ENCODE measurements at regions not wholly inside any gene's neighbourhood (a gene's known extent, or its start where the extent isn't known, plus 50 kb on each side); places are given as distances from the start of the nearest gene placed in this dataset.
"Not testable (repeated sequence)": the region's sequence is repeated elsewhere in the genome, so short reads cannot be mapped to it uniquely, and the experiment has no call there.

DNA sequence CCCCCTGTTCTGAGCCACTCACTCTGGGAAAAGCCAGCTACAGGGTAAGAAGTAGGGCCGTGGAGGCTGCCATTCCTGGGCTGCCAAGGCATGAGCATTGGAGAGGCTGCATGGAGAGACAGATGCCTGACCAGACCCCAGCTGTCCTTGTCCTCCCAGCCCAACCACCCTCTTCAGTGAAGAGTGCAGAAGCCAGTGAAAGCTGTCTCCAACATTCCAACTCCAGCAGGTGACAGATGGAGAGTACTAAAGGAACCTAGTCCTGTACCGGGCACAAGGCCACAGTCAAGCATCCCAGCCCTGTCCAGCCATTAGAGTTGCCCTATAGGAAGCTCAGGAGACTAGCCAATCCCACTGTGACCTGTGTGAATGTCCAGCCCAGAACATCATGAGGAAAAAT, 165.1 kb downstream of the DIRAS2 start:
- WGBS (ENCODE audit: insufficient coverage): 92% methylated on average over 2 of the region's 2 CpGs
- no peak overlapping the region for H3K27ac ChIP-seq (ENCODE audit: low read depth, low read length)
- H3K27me3 ChIP-seq (ENCODE audit: control insufficient read depth, insufficient read depth, low read length): no peaks in the 10 kb centered on the region
- H3K9me3 ChIP-seq (ENCODE audit: control insufficient read depth, insufficient read depth, low read length): no peaks in the 10 kb centered on the region
- no peak for DNase-seq (ENCODE audit: low read depth in 4 of 6, low spot score in 6 of 6)
- H3K4me3 ChIP-seq (ENCODE audit: low read depth, low read length): no peak overlapping the region
- H3K4me1 ChIP-seq (ENCODE audit: control insufficient read depth, insufficient read depth, low read length): no peaks in the 10 kb centered on the region
- H3K36me3 ChIP-seq (ENCODE audit: control insufficient read depth, insufficient read depth, low read length): no peaks in the 10 kb centered on the region

DNA sequence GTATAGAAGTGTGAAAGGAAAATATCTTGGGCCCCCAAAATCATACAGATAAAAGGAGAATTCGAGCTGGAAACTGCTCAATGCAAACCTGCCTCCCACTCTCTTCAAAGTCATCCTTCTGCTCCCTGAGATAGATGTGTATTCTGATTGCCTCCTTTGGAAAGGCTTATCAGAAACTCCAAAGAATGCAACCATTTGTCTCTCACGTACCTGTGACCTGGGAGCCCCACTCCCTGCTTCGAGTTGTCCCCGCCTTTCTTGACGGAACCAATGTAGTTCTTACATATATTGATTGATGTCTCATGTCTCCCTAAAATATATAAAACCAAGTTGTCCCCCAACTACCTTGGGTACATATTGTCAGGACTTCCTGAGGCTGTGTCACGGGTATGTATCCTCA, 163.8 kb downstream of the DIRAS2 start:
- H3K36me3 ChIP-seq (ENCODE audit: control insufficient read depth, insufficient read depth, low read length): no peaks in the 10 kb centered on the region
- H3K4me3 ChIP-seq (ENCODE audit: low read depth, low read length): no peak overlapping the region
- no peak for DNase-seq (ENCODE audit: low read depth in 4 of 6, low spot score in 6 of 6)
- H3K27ac ChIP-seq (ENCODE audit: low read depth, low read length): no peak overlapping the region
- no CpG with 5 or more reads among the region's 6 CpGs for WGBS (ENCODE audit: insufficient coverage)
- no peaks in the 10 kb centered on the region for H3K4me1 ChIP-seq (ENCODE audit: control insufficient read depth, insufficient read depth, low read length)
- no peaks in the 10 kb centered on the region for H3K27me3 ChIP-seq (ENCODE audit: control insufficient read depth, insufficient read depth, low read length)
- H3K9me3 ChIP-seq (ENCODE audit: control insufficient read depth, insufficient read depth, low read length): no peaks in the 10 kb centered on the region

DNA sequence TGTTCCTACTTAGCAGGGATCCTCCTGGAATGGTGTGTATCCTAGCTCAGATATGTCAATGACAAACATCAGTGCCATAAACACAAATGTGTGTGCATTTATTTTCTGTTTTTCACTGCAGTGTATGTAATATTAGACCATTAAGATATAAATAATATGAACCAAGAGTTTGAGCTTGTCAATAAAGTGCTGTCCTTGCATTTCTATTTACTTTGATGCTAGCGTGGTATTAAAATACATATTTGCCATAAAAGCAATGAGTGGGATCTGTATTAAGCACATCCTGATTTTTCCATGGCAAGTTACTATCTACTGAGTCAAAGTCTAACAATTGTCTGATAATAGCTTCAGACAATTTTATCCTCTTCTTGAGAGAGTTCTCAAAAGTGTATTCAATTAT, 157.6 kb downstream of the DIRAS2 start:
- DNase-seq (ENCODE audit: low read depth in 4 of 6, low spot score in 6 of 6): no peak
- no peak overlapping the region for H3K27ac ChIP-seq (ENCODE audit: low read depth, low read length)
- WGBS (ENCODE audit: insufficient coverage): no CpG with 5 or more reads among the region's 1 CpG
- H3K36me3 ChIP-seq (ENCODE audit: control insufficient read depth, insufficient read depth, low read length): no peaks in the 10 kb centered on the region
- H3K4me1 ChIP-seq (ENCODE audit: control insufficient read depth, insufficient read depth, low read length): no peaks in the 10 kb centered on the region
- H3K9me3 ChIP-seq (ENCODE audit: control insufficient read depth, insufficient read depth, low read length): no peaks in the 10 kb centered on the region
- H3K27me3 ChIP-seq (ENCODE audit: control insufficient read depth, insufficient read depth, low read length): no peaks in the 10 kb centered on the region
- H3K4me3 ChIP-seq (ENCODE audit: low read depth, low read length): no peak overlapping the region

DNA sequence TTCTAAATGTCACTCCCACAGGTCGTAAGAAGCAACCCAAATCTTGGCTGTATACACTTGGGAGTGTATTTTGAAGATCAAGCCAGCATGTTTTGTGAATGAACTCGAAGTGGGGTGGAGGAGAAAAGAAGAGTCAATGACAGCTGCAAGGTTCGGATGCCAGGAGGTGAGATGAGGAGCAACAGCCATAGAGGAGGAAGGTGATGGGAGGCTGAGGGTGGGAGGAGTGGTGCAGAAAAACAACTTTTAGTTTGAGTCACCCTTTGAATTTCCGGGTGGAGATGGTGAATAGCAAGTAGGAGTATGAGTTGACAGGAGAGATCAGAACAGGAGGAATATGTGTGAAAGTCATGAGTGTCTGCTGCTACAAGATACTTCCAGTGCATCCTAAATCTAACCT, 153.6 kb downstream of the DIRAS2 start:
- no peak for DNase-seq (ENCODE audit: low read depth in 4 of 6, low spot score in 6 of 6)
- Histone ChIP-seq H3K36me3 (ENCODE audit: control insufficient read depth, insufficient read depth, low read length) (no peaks in the 10 kb centered on the region), H3K27me3 (ENCODE audit: control insufficient read depth, insufficient read depth, low read length) (no peaks in the 10 kb centered on the region), H3K9me3 (ENCODE audit: control insufficient read depth, insufficient read depth, low read length) (no peaks in the 10 kb centered on the region), H3K4me3 (ENCODE audit: low read depth, low read length) (no peak overlapping the region), H3K27ac (ENCODE audit: low read depth, low read length) (no peak overlapping the region), H3K4me1 (ENCODE audit: control insufficient read depth, insufficient read depth, low read length) (no peaks in the 10 kb centered on the region)
- 88% methylated on average over 4 of the region's 4 CpGs for WGBS (ENCODE audit: insufficient coverage)

DNA sequence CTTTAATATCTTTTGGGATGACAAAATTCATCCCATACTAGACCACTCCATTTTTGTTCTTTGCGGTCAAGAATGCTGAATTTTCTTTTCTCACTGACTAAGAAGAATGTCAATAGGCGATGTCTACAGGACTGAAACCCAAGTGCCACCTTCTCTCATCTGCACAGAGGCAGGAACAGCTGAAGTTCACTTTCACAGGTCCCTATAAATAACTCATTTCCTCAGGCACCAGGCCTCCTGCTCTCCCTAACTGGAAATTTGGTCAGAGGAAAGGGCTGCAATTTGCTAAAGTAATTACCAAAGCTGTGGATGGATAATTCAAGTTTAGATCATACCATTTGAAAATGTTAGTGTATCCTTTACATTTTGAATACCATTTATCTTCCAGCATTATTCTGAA, 142.9 kb downstream of the DIRAS2 start:
- Histone ChIP-seq H3K4me1 (ENCODE audit: control insufficient read depth, insufficient read depth, low read length) (no peaks in the 10 kb centered on the region), H3K4me3 (ENCODE audit: low read depth, low read length) (no peak overlapping the region), H3K36me3 (ENCODE audit: control insufficient read depth, insufficient read depth, low read length) (no peaks in the 10 kb centered on the region), H3K27ac (ENCODE audit: low read depth, low read length) (no peak overlapping the region), H3K9me3 (ENCODE audit: control insufficient read depth, insufficient read depth, low read length) (no peaks in the 10 kb centered on the region), H3K27me3 (ENCODE audit: control insufficient read depth, insufficient read depth, low read length) (no peaks in the 10 kb centered on the region)
- DNase-seq (ENCODE audit: low read depth in 4 of 6, low spot score in 6 of 6): no peak
- WGBS (ENCODE audit: insufficient coverage): 93% methylated on average over 2 of the region's 2 CpGs

DNA sequence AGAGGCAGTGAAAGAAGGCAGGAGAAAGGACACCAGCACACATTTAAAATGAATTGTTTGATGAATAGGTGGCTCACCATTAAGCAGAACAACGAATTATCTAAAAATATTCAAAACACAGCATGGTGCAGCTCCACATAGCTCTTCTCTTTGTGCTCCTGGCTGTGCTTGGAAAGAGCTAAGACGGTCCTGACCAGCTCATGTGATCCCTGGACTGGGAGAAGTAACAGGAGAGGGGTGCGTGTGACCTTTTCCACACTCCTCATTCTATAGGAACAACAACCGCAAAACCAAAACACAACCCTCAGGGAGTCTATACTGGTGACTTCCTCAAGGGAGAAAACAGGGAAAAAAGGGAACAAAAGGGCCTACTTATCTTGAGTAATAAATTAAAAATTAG, 140.5 kb downstream of the DIRAS2 start:
- H3K27me3 ChIP-seq (ENCODE audit: control insufficient read depth, insufficient read depth, low read length): no peaks in the 10 kb centered on the region
- H3K27ac ChIP-seq (ENCODE audit: low read depth, low read length): no peak overlapping the region
- no peaks in the 10 kb centered on the region for H3K9me3 ChIP-seq (ENCODE audit: control insufficient read depth, insufficient read depth, low read length)
- no peaks in the 10 kb centered on the region for H3K4me1 ChIP-seq (ENCODE audit: control insufficient read depth, insufficient read depth, low read length)
- no peak overlapping the region for H3K4me3 ChIP-seq (ENCODE audit: low read depth, low read length)
- WGBS (ENCODE audit: insufficient coverage): no CpG with 5 or more reads among the region's 4 CpGs
- no peak for DNase-seq (ENCODE audit: low read depth in 4 of 6, low spot score in 6 of 6)
- H3K36me3 ChIP-seq (ENCODE audit: control insufficient read depth, insufficient read depth, low read length): no peaks in the 10 kb centered on the region

DNA sequence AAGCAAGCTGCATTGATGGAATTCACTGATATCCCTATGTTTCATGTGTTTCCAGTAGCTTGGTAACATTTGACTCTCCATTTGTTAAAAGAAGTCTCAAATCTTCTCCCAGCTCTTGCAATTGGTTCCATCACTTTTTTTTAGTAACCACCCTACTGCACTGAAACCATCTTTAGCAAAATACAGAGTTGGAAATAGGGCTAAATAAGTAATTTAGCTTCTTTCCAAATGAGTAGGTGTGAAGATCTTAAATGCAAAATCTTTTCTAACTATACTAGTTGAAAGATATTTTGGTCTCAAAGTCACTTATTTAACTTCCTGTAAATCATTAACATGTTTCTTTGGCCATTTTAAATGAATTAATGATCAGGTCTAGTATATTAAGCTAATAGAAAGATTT, 138.1 kb downstream of the DIRAS2 start:
- Histone ChIP-seq H3K9me3 (ENCODE audit: control insufficient read depth, insufficient read depth, low read length) (no peaks in the 10 kb centered on the region), H3K27ac (ENCODE audit: low read depth, low read length) (no peak overlapping the region), H3K36me3 (ENCODE audit: control insufficient read depth, insufficient read depth, low read length) (no peaks in the 10 kb centered on the region), H3K27me3 (ENCODE audit: control insufficient read depth, insufficient read depth, low read length) (no peaks in the 10 kb centered on the region), H3K4me1 (ENCODE audit: control insufficient read depth, insufficient read depth, low read length) (no peaks in the 10 kb centered on the region), H3K4me3 (ENCODE audit: low read depth, low read length) (no peak overlapping the region)
- no peak for DNase-seq (ENCODE audit: low read depth in 4 of 6, low spot score in 6 of 6)

DNA sequence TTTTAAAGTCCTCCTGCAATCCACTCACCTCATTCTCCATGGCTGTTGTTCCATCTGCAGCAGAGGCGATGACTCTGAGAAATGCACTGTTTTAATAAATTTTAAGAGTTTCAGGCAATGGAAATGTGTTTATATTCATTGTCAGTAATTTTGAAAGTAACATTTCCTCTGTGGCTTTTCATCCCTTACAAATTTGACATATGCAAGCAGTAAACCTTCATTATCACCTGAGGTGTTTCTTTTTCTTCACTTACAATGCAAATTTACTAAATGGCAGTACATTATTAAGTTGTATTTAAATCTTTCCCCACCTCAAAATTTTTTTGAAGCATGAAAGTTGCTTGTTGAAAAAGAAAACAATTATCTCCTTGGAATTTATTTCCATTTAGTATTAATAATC, 136.9 kb downstream of the DIRAS2 start:
- WGBS (ENCODE audit: insufficient coverage): no CpG with 5 or more reads among the region's 1 CpG
- Histone ChIP-seq H3K36me3 (ENCODE audit: control insufficient read depth, insufficient read depth, low read length) (no peaks in the 10 kb centered on the region), H3K4me1 (ENCODE audit: control insufficient read depth, insufficient read depth, low read length) (no peaks in the 10 kb centered on the region), H3K9me3 (ENCODE audit: control insufficient read depth, insufficient read depth, low read length) (no peaks in the 10 kb centered on the region), H3K4me3 (ENCODE audit: low read depth, low read length) (no peak overlapping the region), H3K27me3 (ENCODE audit: control insufficient read depth, insufficient read depth, low read length) (no peaks in the 10 kb centered on the region), H3K27ac (ENCODE audit: low read depth, low read length) (no peak overlapping the region)
- DNase-seq (ENCODE audit: low read depth in 4 of 6, low spot score in 6 of 6): no peak

DNA sequence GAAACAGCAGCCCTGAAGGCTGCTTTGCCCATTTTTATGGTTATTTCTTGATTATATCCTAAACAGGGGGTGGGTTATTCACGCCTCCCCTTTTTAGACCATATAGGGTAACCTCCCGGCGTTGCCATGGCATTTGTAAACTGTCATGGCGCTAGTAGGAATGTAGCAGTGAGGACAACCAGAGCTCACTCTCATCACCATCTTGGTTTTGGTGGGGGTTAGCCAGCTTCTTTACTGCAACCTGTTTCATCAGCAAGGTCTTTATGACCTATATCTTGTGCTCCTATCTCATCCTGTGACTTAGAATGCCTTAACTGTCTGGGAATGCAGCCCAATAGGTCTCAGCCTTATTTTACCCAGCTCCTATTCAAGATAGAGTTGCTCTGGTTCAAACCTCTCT, 136.2 kb downstream of the DIRAS2 start:
- H3K4me3 ChIP-seq (ENCODE audit: low read depth, low read length); H3K9me3 ChIP-seq (ENCODE audit: control insufficient read depth, insufficient read depth, low read length); H3K27me3 ChIP-seq (ENCODE audit: control insufficient read depth, insufficient read depth, low read length); H3K27ac ChIP-seq (ENCODE audit: low read depth, low read length); H3K36me3 ChIP-seq (ENCODE audit: control insufficient read depth, insufficient read depth, low read length); H3K4me1 ChIP-seq (ENCODE audit: control insufficient read depth, insufficient read depth, low read length); DNase-seq (ENCODE audit: low read depth in 4 of 6, low spot score in 6 of 6): not testable (repeated sequence)
- WGBS (ENCODE audit: insufficient coverage): no CpG with 5 or more reads among the region's 4 CpGs

DNA sequence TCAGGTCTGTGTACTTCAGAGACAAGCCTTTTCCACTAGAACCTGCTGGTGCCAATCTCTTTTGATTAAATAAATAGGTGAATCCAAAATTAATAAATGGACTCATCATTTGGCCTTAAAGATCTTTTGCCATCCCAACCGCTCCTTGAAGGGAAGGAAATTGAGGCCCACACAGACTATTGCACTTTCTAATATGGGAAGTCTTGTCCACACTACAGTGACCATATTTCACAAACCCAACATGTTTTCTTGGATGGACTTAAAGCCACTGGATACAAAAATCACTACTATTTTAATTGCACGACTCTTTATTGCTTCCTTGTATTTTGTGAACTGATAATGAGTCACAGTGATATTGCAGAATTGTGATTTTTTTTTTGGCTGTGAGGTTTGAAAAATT, 135.0 kb downstream of the DIRAS2 start:
- Histone ChIP-seq H3K4me1 (ENCODE audit: control insufficient read depth, insufficient read depth, low read length) (no peaks in the 10 kb centered on the region), H3K27me3 (ENCODE audit: control insufficient read depth, insufficient read depth, low read length) (no peaks in the 10 kb centered on the region), H3K36me3 (ENCODE audit: control insufficient read depth, insufficient read depth, low read length) (no peaks in the 10 kb centered on the region), H3K27ac (ENCODE audit: low read depth, low read length) (no peak overlapping the region), H3K4me3 (ENCODE audit: low read depth, low read length) (no peak overlapping the region), H3K9me3 (ENCODE audit: control insufficient read depth, insufficient read depth, low read length) (no peaks in the 10 kb centered on the region)
- DNase-seq (ENCODE audit: low read depth in 4 of 6, low spot score in 6 of 6): no peak
- WGBS (ENCODE audit: insufficient coverage): no CpG with 5 or more reads among the region's 2 CpGs

DNA sequence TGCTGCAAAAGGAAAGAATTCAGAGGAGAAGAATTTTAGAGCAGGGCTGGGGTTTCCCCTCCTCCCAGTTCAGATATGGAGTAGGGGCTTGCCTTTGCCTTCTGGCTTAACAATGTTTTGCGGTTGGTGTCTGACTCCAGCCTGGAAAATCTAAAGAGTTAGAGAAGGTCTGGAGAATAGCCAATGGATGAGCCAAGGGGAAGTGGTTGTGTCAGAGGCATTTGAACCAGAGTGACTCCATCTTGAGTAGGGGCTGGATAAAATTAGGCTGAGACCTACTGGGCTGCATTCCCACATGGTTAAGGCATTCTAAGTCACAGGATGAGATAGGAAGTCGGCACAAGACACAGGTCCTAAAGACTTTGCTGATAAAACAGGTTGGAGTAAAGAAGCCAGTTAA, 133.7 kb downstream of the DIRAS2 start:
- Histone ChIP-seq H3K4me1 (ENCODE audit: control insufficient read depth, insufficient read depth, low read length) (no peaks in the 10 kb centered on the region), H3K9me3 (ENCODE audit: control insufficient read depth, insufficient read depth, low read length) (no peaks in the 10 kb centered on the region), H3K27me3 (ENCODE audit: control insufficient read depth, insufficient read depth, low read length) (no peaks in the 10 kb centered on the region), H3K36me3 (ENCODE audit: control insufficient read depth, insufficient read depth, low read length) (no peaks in the 10 kb centered on the region), H3K27ac (ENCODE audit: low read depth, low read length) (no peak overlapping the region), H3K4me3 (ENCODE audit: low read depth, low read length) (no peak overlapping the region)
- DNase-seq (ENCODE audit: low read depth in 4 of 6, low spot score in 6 of 6): no peak
- 100% methylated on average over 2 of the region's 2 CpGs for WGBS (ENCODE audit: insufficient coverage)
